Astrocyte of the spinal cord (primary cell): ENCODE measurements at regions not wholly inside any gene's neighbourhood (a gene's known extent, or its start where the extent isn't known, plus 50 kb on each side); places are given as distances from the start of the nearest gene placed in this dataset.

ENCODE experiments used
- DNase-seq: peaks from one replicate; pipeline ENCODE4 v3.0.0; 2011; ENCODE audit warnings: low read depth, low spot score
- H3K4me3 ChIP-seq: 2 replicates; pipeline ENCODE4 v1.5.1; 2011; ENCODE audit warnings: low read depth, mild to moderate bottlenecking, low read length, moderate library complexity
- in situ Hi-C: cut with HindIII; loops from 2 replicates; pipeline ENCODE4 v1.10.0; 2017; ENCODE audit warnings: low sequenced_read_pairs
- TF ChIP-seq, protein P1 (sequence below): IDR thresholded peaks from 2 replicates; pipeline ENCODE4 v1.5.1; 2012; ENCODE audit warnings: low read depth, mild to moderate bottlenecking, low read length, inconsistent platforms

DNA sequence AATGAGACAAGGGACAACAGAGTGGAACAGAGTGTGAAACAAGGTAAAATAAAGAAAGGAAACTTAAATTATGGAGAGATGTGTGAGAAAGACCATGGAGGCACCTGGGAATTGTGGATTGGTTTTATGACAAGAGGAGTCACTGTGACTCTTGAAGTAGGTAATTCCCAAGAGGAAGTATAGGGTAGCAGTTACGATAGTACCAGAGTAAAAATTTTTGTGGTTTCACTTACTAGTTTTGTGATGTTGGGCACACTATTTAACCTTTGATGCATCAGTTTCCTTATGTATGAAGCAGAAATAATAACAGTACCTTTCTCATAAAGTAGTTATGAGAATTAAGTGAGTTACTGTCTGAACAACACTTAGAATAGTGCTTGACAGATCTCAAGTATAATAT, 267.9 kb upstream of the DPYD start:
- in situ Hi-C loops, result no loop called here
- DNase-seq, result no peak
- TF ChIP-seq, protein P1, sequence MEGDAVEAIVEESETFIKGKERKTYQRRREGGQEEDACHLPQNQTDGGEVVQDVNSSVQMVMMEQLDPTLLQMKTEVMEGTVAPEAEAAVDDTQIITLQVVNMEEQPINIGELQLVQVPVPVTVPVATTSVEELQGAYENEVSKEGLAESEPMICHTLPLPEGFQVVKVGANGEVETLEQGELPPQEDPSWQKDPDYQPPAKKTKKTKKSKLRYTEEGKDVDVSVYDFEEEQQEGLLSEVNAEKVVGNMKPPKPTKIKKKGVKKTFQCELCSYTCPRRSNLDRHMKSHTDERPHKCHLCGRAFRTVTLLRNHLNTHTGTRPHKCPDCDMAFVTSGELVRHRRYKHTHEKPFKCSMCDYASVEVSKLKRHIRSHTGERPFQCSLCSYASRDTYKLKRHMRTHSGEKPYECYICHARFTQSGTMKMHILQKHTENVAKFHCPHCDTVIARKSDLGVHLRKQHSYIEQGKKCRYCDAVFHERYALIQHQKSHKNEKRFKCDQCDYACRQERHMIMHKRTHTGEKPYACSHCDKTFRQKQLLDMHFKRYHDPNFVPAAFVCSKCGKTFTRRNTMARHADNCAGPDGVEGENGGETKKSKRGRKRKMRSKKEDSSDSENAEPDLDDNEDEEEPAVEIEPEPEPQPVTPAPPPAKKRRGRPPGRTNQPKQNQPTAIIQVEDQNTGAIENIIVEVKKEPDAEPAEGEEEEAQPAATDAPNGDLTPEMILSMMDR, result no peak
- H3K4me3 ChIP-seq, result no peak overlapping the region

DNA sequence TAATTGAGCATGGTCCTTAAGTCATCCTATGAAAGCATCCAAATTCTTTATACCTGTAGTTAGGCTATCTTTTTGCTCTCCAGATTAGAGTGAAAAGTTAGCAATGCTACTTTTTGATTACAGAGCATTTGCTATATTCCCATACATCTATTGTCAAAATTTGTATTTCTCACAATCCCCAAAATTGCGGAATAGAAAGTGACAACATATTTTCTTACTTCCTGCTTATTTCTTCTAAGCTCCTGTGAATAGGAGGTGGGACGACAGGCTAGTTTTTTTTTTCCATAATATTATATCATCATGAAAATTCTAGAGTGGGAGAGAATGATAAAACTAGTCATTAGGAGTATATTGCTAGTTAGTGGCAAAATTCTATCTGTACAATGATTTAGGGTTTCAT, 264.0 kb upstream of the DPYD start:
- DNase-seq, result no peak
- H3K4me3 ChIP-seq, result no peak overlapping the region
- TF ChIP-seq, protein P1, result no peak
- in situ Hi-C loops, result no loop called here

DNA sequence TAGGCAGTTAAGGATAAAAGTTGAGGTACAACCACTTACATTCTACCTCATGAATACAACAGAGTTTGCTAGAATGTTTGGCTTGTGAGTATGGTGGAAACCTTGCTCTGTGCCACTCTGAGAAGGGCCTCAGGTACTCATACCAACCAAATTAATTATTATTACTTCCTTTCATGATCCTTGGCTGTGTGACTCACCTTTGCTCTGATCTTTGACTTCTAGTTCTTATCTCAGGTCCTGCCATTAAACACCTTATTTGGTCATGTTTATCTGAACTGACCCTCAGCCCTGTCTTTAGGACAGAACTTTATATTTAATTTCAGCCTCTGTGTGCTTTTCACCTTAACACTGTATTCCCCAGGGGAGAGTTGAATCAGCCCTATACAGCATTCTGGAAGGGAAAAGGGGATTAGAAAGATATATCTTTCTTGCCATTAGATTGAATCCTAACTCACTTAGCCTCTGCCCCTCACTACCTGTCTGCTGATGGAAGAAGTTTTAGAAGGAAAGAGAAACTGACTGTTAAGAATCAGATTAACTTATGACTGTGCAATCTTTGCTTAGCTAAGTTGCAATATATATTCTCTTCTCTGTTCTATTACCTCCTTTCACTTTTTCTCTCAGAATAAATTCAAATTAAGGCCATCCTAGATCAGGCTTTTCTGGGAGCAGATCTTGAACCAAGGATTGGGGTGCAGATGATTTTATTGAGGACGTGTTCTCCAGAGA, 260.4 kb upstream of the DPYD start:
- no peak overlapping the region for H3K4me3 ChIP-seq
- DNase-seq, result no peak
- TF ChIP-seq, protein P1, result no peak
- in situ Hi-C loops, result no loop called here

GRCh38 chr1:98179151-98179773, 258.4 kb upstream of the DPYD start:
- TF ChIP-seq, protein P1, result no peak
- no peak overlapping the region for H3K4me3 ChIP-seq
- in situ Hi-C loops, result no loop called here
- no peak for DNase-seq

DNA sequence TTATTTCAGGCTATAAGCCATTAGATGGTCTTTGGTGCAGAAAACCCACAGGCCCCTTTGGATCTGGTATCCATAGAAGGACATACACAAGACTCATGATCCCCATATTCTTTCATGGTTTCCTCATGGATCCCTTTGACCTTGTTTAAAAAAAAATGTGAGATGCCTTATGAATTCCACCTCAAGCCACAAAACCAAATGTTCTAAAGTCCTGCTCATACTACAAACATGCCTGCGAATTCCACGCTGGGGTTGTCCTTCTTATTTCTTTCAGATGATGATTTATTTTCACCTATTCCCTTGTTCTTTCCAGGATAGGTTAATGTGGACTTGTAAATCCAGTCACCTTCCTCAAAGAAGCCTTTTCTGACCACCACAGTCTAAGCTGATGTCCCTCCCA, 256.9 kb upstream of the DPYD start:
- TF ChIP-seq, protein P1, result no peak
- no peak overlapping the region for H3K4me3 ChIP-seq
- in situ Hi-C loops, result no loop called here
- DNase-seq, result peak; percentile 37

- in situ Hi-C loops, result no loop called here
- TF ChIP-seq, protein P1, result no peak
- no peak for DNase-seq
Observed at GRCh38 chr1:98176936-98177335, 256.1 kb upstream of the DPYD start.

More at GRCh38 chr1:98176936-98177335, 256.1 kb upstream of the DPYD start:
- no peak overlapping the region for H3K4me3 ChIP-seq
